Liver (tissue), 8 donors: ENCODE measurements at regions not wholly inside any gene's neighbourhood (a gene's known extent, or its start where the extent isn't known, plus 50 kb on each side); places are given as distances from the start of the nearest gene placed in this dataset.

Experiments used
- DNase-seq: peaks from one replicate; pipeline ENCODE4 v3.0.0-alpha.2; 2017; ENCODE audit warnings: low spot score
- H3K27ac ChIP-seq, 2 donors: one replicate each; pipeline ENCODE4 v1.7.0; 2013; ENCODE audit warnings: inconsistent platforms in 2 of 2, low read length in 2 of 2, control low read depth in 1 of 2, low read depth in 1 of 2, mild to moderate bottlenecking in 1 of 2
- H3K27me3 ChIP-seq, 4 donors: one replicate each; pipeline versions ENCODE4 v1.6.1 to v1.7.0; 2013; ENCODE audit warnings: low read length in 3 of 4, inconsistent platforms in 1 of 4, mild to moderate bottlenecking in 1 of 4, moderate library complexity in 1 of 4; ENCODE audit not compliant: control insufficient read depth in 4 of 4, insufficient read depth in 4 of 4
- H3K36me3 ChIP-seq, 4 donors: one replicate each; pipeline versions ENCODE4 v1.6.1 to v1.7.0; 2013; ENCODE audit warnings: low read length in 3 of 4, mild to moderate bottlenecking in 3 of 4, low read depth in 1 of 4, moderate library complexity in 1 of 4; ENCODE audit not compliant: control insufficient read depth in 4 of 4, insufficient read depth in 3 of 4
- H3K4me1 ChIP-seq, 4 donors: one replicate each; pipeline versions ENCODE4 v1.6.1 to v1.7.0; 2013; ENCODE audit warnings: low read length in 3 of 4, mild to moderate bottlenecking in 3 of 4, moderate library complexity in 1 of 4; ENCODE audit not compliant: control insufficient read depth in 4 of 4, insufficient read depth in 4 of 4
- H3K4me3 ChIP-seq, 3 donors: one replicate each; pipeline versions ENCODE4 v1.6.1 to v1.7.0; 2013; ENCODE audit warnings: low read length in 3 of 3, control low read depth in 1 of 3, low read depth in 1 of 3, mild to moderate bottlenecking in 1 of 3
- H3K9ac ChIP-seq, 2 donors: one replicate each; pipeline ENCODE4 v1.7.0; 2013; ENCODE audit warnings: low read length in 2 of 2, mild to moderate bottlenecking in 2 of 2, moderate library complexity in 2 of 2, control low read depth in 1 of 2, low read depth in 1 of 2
- H3K9me3 ChIP-seq, 4 donors: one replicate each; pipeline versions ENCODE4 v1.6.1 to v1.7.0; 2013; ENCODE audit warnings: low read length in 3 of 4; ENCODE audit not compliant: control insufficient read depth in 4 of 4
- EGR1 ChIP-seq, 2 donors: IDR thresholded peaks; 2 replicates each; pipeline ENCODE4 v1.6.1; 2016 to 2018; ENCODE audit warnings: antibody characterized with exemption in 2 of 2, low read depth in 2 of 2
- GABPA ChIP-seq, 2 donors: IDR thresholded peaks in 1 of 2; conservative IDR thresholded peaks in 1 of 2; 2 replicates each; pipeline ENCODE4 v1.6.1; 2016; ENCODE audit warnings: antibody characterized with exemption in 2 of 2, mild to moderate bottlenecking in 1 of 2, moderate library complexity in 1 of 2
- JUND ChIP-seq, 2 donors: IDR thresholded peaks; 2 replicates each; pipeline ENCODE4 v1.6.1; 2016; ENCODE audit warnings: antibody characterized with exemption in 2 of 2
- NR2F2 ChIP-seq: IDR thresholded peaks from 2 replicates; pipeline ENCODE4 v1.6.1; 2016; ENCODE audit warnings: antibody characterized with exemption
- RAD21 ChIP-seq, 2 donors: IDR thresholded peaks; 2 replicates each; pipeline ENCODE4 v1.6.1; 2016; ENCODE audit warnings: antibody characterized with exemption in 2 of 2, mild to moderate bottlenecking in 2 of 2
- RXRA ChIP-seq, 2 donors: IDR thresholded peaks; 2 replicates each; pipeline ENCODE4 v1.6.1; 2017 to 2018; ENCODE audit warnings: antibody characterized with exemption in 2 of 2, mild to moderate bottlenecking in 1 of 2
- SP1 ChIP-seq: IDR thresholded peaks from 2 replicates; pipeline ENCODE4 v1.6.1; 2018; ENCODE audit warnings: antibody characterized with exemption, mild to moderate bottlenecking
- WGBS: extraction: QIAGEN DNeasy Blood & Tissue Kit; methylation state at CpG from one replicate; pipeline ENCODE4 v1.1.7; 2013; 5-methylcytosine and 5-hydroxymethylcytosine counted together
- TF ChIP-seq, protein P1 (sequence below): fragments of 150-350 bp; IDR thresholded peaks from 2 replicates; pipeline ENCODE4 v1.5.1; 2017; ENCODE audit warnings: improper control_type of control experiment, low read depth, low read length; ENCODE audit not compliant: missing input control
- TF ChIP-seq, protein P2 (sequence below): IDR thresholded peaks from 2 replicates; pipeline ENCODE4 v1.6.1; 2016; ENCODE audit warnings: antibody characterized with exemption
- TF ChIP-seq, protein P3 (sequence below): IDR thresholded peaks from 2 replicates; pipeline ENCODE4 v1.6.1; 2016; ENCODE audit warnings: antibody characterized with exemption
- TF ChIP-seq, protein P4 (sequence below): IDR thresholded peaks from 2 replicates; pipeline ENCODE4 v1.6.1; 2016; ENCODE audit warnings: antibody characterized with exemption
- TF ChIP-seq, protein P5 (sequence below): IDR thresholded peaks from 2 replicates; pipeline ENCODE4 v1.6.1; 2016; ENCODE audit warnings: antibody characterized with exemption, mild to moderate bottlenecking
- donor health status: healthy.
- donor health status: healthy.
- donor health status: healthy.
- donor health status: healthy.
- donor health status: healthy.

DNA sequence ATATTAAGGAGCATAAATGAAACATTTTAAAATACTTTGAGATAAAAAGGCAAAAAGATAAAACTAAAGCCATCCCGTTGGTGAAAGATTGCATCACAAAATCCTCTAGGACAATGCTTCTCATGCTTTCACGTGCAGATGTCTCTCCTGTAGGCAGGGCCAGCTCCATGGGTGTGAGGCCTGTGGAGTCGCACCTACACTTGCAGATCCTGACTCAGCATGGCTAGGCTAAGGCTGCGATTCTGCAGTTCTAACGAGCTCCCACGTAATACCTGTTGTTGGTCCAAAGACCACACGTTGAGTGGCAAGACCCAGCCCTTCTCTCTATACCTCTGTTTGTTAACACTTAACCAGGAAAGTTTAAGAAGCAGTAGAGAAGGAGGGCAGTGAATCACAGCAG is 62.1 kb upstream of the CAPRIN1 start (continued):
- no peak for TF ChIP-seq SP1
- TF ChIP-seq, protein P1, sequence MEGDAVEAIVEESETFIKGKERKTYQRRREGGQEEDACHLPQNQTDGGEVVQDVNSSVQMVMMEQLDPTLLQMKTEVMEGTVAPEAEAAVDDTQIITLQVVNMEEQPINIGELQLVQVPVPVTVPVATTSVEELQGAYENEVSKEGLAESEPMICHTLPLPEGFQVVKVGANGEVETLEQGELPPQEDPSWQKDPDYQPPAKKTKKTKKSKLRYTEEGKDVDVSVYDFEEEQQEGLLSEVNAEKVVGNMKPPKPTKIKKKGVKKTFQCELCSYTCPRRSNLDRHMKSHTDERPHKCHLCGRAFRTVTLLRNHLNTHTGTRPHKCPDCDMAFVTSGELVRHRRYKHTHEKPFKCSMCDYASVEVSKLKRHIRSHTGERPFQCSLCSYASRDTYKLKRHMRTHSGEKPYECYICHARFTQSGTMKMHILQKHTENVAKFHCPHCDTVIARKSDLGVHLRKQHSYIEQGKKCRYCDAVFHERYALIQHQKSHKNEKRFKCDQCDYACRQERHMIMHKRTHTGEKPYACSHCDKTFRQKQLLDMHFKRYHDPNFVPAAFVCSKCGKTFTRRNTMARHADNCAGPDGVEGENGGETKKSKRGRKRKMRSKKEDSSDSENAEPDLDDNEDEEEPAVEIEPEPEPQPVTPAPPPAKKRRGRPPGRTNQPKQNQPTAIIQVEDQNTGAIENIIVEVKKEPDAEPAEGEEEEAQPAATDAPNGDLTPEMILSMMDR = no peak
- no peak for TF ChIP-seq EGR1 (IDR thresholded peaks at IDR 0.05; ENCODE audit: low read depth in 2 of 2)

DNA sequence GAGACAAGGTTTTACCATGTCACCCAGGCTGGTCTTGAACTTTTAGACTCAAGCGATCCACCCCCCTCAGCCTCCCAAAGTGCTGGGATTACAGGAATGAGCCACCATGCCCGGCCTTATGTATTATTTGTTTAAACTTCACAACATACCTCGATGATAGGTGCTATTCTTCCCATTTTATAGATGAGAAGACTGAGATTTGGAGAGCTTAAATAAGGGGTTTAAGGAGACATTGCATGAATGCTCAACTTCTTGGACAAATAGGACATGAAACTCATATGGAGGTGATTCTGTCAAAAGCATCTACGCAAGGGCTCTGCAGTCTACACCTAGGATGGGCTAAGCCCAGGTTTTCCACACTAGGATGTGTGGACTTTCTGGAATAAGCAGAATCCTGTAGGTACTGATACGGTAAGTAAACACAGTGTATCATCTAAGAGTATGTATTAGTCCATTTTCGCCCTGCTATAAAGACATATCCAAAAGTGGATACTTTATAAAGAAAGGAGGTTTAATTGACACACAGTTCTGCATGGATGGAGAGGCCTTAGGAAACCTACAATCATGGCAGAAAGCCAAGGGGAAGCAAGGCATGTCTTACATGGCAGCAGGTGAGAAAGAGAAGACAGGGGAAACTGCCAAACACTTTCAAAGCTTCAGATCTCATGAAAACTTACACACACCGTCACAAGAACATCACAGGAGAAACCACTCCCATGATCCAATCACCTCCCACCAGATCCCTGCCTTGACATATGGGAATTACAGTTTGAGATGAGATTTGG is 62.8 kb upstream of the CAPRIN1 start:
- TF ChIP-seq, protein P2, sequence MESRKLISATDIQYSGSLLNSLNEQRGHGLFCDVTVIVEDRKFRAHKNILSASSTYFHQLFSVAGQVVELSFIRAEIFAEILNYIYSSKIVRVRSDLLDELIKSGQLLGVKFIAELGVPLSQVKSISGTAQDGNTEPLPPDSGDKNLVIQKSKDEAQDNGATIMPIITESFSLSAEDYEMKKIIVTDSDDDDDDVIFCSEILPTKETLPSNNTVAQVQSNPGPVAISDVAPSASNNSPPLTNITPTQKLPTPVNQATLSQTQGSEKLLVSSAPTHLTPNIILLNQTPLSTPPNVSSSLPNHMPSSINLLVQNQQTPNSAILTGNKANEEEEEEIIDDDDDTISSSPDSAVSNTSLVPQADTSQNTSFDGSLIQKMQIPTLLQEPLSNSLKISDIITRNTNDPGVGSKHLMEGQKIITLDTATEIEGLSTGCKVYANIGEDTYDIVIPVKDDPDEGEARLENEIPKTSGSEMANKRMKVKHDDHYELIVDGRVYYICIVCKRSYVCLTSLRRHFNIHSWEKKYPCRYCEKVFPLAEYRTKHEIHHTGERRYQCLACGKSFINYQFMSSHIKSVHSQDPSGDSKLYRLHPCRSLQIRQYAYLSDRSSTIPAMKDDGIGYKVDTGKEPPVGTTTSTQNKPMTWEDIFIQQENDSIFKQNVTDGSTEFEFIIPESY = no peak
- TF ChIP-seq GABPA (IDR thresholded peaks at IDR 0.05 in 1 of 2, conservative IDR thresholded peaks at IDR 0.05 in 1 of 2) (no peak), JUND (IDR thresholded peaks at IDR 0.05) (no peak), RXRA (IDR thresholded peaks at IDR 0.05) (no peak), NR2F2 (no peak), EGR1 (IDR thresholded peaks at IDR 0.05; ENCODE audit: low read depth in 2 of 2) (no peak), RAD21 (IDR thresholded peaks at IDR 0.05) (no peak)
- TF ChIP-seq, protein P3, sequence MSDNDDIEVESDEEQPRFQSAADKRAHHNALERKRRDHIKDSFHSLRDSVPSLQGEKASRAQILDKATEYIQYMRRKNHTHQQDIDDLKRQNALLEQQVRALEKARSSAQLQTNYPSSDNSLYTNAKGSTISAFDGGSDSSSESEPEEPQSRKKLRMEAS = no peak
- TF ChIP-seq, protein P4, sequence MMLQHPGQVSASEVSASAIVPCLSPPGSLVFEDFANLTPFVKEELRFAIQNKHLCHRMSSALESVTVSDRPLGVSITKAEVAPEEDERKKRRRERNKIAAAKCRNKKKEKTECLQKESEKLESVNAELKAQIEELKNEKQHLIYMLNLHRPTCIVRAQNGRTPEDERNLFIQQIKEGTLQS = no peak
- TF ChIP-seq, protein P1 = no peak
- TF ChIP-seq, protein P5, sequence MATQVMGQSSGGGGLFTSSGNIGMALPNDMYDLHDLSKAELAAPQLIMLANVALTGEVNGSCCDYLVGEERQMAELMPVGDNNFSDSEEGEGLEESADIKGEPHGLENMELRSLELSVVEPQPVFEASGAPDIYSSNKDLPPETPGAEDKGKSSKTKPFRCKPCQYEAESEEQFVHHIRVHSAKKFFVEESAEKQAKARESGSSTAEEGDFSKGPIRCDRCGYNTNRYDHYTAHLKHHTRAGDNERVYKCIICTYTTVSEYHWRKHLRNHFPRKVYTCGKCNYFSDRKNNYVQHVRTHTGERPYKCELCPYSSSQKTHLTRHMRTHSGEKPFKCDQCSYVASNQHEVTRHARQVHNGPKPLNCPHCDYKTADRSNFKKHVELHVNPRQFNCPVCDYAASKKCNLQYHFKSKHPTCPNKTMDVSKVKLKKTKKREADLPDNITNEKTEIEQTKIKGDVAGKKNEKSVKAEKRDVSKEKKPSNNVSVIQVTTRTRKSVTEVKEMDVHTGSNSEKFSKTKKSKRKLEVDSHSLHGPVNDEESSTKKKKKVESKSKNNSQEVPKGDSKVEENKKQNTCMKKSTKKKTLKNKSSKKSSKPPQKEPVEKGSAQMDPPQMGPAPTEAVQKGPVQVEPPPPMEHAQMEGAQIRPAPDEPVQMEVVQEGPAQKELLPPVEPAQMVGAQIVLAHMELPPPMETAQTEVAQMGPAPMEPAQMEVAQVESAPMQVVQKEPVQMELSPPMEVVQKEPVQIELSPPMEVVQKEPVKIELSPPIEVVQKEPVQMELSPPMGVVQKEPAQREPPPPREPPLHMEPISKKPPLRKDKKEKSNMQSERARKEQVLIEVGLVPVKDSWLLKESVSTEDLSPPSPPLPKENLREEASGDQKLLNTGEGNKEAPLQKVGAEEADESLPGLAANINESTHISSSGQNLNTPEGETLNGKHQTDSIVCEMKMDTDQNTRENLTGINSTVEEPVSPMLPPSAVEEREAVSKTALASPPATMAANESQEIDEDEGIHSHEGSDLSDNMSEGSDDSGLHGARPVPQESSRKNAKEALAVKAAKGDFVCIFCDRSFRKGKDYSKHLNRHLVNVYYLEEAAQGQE = no peak

More for the DNA sequence above, 62.8 kb upstream of the CAPRIN1 start:
- DNase-seq = no peak
- no peaks in the 10 kb centered on the region for H3K36me3 ChIP-seq
- H3K27me3 ChIP-seq = no peaks in the 10 kb centered on the region
- no peak overlapping the region for H3K4me3 ChIP-seq
- H3K9ac ChIP-seq = no peak overlapping the region
- H3K4me1 ChIP-seq = no peaks in the 10 kb centered on the region
- H3K9me3 ChIP-seq = no peaks in the 10 kb centered on the region
- WGBS = 76% methylated on average over 7 of the region's 7 CpGs
- H3K27ac ChIP-seq = no peak overlapping the region
